PC-9 (cell line): ENCODE measurements at regions not wholly inside any gene's neighbourhood (a gene's known extent, or its start where the extent isn't known, plus 50 kb on each side); places are given as distances from the start of the nearest gene placed in this dataset.

Source experiments
- BruUV-seq: library from RNA; stranded (reverse); fragments of 400-500 nt; replicated peaks from 2 replicates; lab custom pipeline; 2021; lab: Mats Ljungman, UMichigan
- CTCF ChIA-PET: fragments of 300-600 bp; sonication (Branson Sonifier 250); formaldehyde crosslinking; loops from one replicate; lab custom pipeline; 2022; ENCODE audit warnings: antibody characterized with exemption; lab: Charles Lee
- POLR2A ChIA-PET: fragments of 300-600 bp; sonication (Branson Sonifier 250); formaldehyde crosslinking; loops from one replicate; lab custom pipeline; 2022; ENCODE audit warnings: antibody characterized with exemption; ENCODE audit not compliant: unreplicated experiment; lab: Charles Lee
- DNase-seq, 2 experiments: peaks; one replicate each; pipeline versions ENCODE4 v3.0.0 to v3.0.0-alpha.2; 2015 to 2022; ENCODE audit warnings: mixed read lengths in 1 of 2
- H2AFZ ChIP-seq: fragments of 200-600 bp; sonication (generic); 2 replicates; pipeline ENCODE4 v1.8.1; 2017; ENCODE audit warnings: antibody characterized with exemption
- H3F3A ChIP-seq: fragments of 200-600 bp; sonication (generic); 2 replicates; pipeline ENCODE4 v1.8.1; 2017; ENCODE audit warnings: antibody characterized with exemption, mild to moderate bottlenecking, low read depth; ENCODE audit not compliant: insufficient read depth
- H3K27ac ChIP-seq: fragments of 200-600 bp; sonication (generic); 2 replicates; pipeline ENCODE4 v1.6.1; 2016; ENCODE audit warnings: mixed run types
- H3K27me3 ChIP-seq: fragments of 200-600 bp; sonication (generic); 2 replicates; pipeline ENCODE4 v1.6.1; 2016; ENCODE audit warnings: low read depth, mixed run types; ENCODE audit not compliant: insufficient read depth
- H3K36me3 ChIP-seq: fragments of 200-600 bp; sonication (generic); 2 replicates; pipeline ENCODE4 v1.6.1; 2016; ENCODE audit warnings: low read depth, mixed run types
- H3K4me1 ChIP-seq: fragments of 200-600 bp; sonication (generic); replicated peaks from 2 replicates; pipeline ENCODE4 v1.6.1; 2016; ENCODE audit warnings: mixed run types; ENCODE audit not compliant: insufficient read depth
- H3K4me2 ChIP-seq: fragments of 200-600 bp; sonication (generic); 2 replicates; pipeline ENCODE4 v1.6.1; 2017; ENCODE audit warnings: mixed run types
- H3K4me3 ChIP-seq: fragments of 200-600 bp; sonication (generic); 2 replicates; pipeline ENCODE4 v1.6.1; 2016; ENCODE audit warnings: mixed run types
- H3K79me2 ChIP-seq: fragments of 200-600 bp; sonication (generic); 2 replicates; pipeline ENCODE4 v1.6.1; 2017; ENCODE audit warnings: low read depth, mixed run types
- H3K9me2 ChIP-seq: fragments of 200-600 bp; sonication (generic); 2 replicates; pipeline ENCODE4 v1.8.1; 2017; ENCODE audit warnings: mild to moderate bottlenecking; ENCODE audit not compliant: insufficient read depth
- H3K9me3 ChIP-seq: fragments of 200-600 bp; sonication (generic); 2 replicates; pipeline ENCODE4 v1.8.1; 2016; ENCODE audit warnings: low read depth; ENCODE audit not compliant: insufficient read depth
- H4K20me1 ChIP-seq: fragments of 200-600 bp; sonication (generic); 2 replicates; pipeline ENCODE4 v1.8.1; 2017; ENCODE audit not compliant: insufficient read depth
- CTCF ChIP-seq: fragments of 200-600 bp; sonication (generic); conservative IDR thresholded peaks from 2 replicates; pipeline ENCODE4 v1.6.1; 2017; ENCODE audit warnings: mixed run types, antibody characterized with exemption, mild to moderate bottlenecking, moderate library complexity
- EZH2 ChIP-seq: fragments of 200-600 bp; sonication (generic); IDR thresholded peaks from 2 replicates; pipeline ENCODE4 v1.8.0; 2017; ENCODE audit warnings: antibody characterized with exemption, low read depth
- intact Hi-C: fragments of 100-400 bp; cut with micrococcal nuclease; formaldehyde crosslinking; loops from one replicate; pipeline ENCODE4 v1.10.0; 2022; ENCODE audit not compliant: unreplicated experiment

DNA sequence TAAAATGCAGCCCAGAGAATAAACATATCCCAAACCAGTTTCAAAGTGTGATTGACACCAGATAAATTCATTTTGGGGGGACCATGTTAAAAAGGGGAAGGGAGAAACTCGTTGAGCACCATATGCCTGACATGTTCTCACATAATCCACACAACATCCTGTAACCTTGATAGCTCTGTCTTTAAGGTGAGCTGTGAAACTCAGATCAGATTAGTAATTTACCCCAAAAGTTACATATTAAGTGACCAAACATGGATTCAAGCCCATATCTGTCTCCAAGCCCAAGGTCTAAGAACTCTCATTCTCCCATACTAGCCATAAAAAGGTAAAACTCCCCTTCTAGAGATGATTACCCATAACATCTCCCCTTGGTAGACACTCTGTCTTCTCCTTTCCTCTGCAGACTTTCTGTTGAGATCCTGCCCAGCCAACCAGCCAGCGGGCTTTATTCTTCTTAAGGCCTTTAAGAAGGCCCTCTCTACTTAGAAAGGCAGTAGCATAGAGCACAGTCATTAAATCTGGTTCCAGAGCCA lies 150.7 kb downstream of the CCDC34 start:
- peaks cover 42% of the 10 kb centered on the region for H3K4me1 ChIP-seq
- peaks cover 26% of the 10 kb centered on the region; the same call in 1 of the 2 replicates for H3F3A ChIP-seq
- H3K9me2 ChIP-seq, result no peaks in the 10 kb centered on the region
- H3K27me3 ChIP-seq, result no peaks in the 10 kb centered on the region
- H3K36me3 ChIP-seq, result no peaks in the 10 kb centered on the region
- H3K4me2 ChIP-seq, result peak overlapping the region; percentile 65; the same call in 1 of the 2 replicates
- no peaks in the 10 kb centered on the region for H3K79me2 ChIP-seq
- no peaks in the 10 kb centered on the region for H4K20me1 ChIP-seq
- no TSS peak for BruUV-seq
- H2AFZ ChIP-seq, result no peak overlapping the region
- H3K9me3 ChIP-seq, result no peaks in the 10 kb centered on the region
- no peak for TF ChIP-seq EZH2
- no peak for TF ChIP-seq CTCF
- H3K4me3 ChIP-seq, result no peak overlapping the region
- DNase-seq, result no peak
- H3K27ac ChIP-seq, result peak overlapping the region; percentile 71
- intact Hi-C loops, result loop anchor here (10.0 kb wide), 1 partner anchor 182 kb away; no protein-coding TSS in a partner anchor
- ChIA-PET CTCF (no interaction called here), POLR2A (interaction anchor here (0.6 kb wide), 1 partner anchor 10 kb away, joined by 3 read pairs; no protein-coding TSS in a partner anchor)

DNA sequence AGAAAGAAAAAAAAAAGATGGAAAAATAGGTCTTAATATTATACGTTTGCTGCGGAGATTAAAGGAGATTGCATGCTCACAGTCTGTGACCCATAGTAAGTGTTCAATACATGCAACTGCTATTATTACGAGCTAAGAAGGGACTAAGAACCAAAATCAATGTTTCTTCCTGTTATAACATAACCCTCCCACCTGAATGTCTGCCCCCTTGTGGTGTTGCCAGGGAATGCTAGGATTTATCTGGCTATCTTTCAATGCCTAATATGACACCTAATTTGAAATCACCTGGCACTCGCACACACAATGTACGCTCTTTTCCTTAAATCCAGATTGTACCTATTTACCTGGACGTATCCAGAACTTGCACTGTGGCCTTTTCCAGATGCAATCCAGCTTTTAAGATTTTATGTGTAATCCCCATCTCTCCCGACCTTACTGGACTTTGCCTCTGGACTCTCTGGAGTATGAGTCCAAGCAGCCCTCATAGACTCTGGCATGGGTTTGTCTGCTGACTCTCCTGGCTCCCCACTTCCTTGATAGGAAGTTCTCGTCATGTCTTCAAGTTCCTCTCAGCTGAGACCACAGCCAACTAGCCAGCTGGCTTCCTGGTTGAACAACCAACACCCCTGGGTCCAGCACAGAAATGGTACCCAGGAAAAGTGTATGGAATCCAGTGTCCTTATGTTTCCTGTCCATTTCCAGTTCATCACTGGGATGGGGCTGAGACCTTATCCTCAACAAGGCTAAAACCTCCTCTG lies 151.5 kb downstream of the CCDC34 start:
- Histone ChIP-seq H3K4me2 (no peak overlapping the region), H3F3A (peaks cover 26% of the 10 kb centered on the region; the same call in 1 of the 2 replicates), H3K9me3 (no peaks in the 10 kb centered on the region), H3K27me3 (no peaks in the 10 kb centered on the region), H3K27ac (no peak overlapping the region), H2AFZ (no peak overlapping the region), H3K4me1 (peaks cover 48% of the 10 kb centered on the region), H3K36me3 (no peaks in the 10 kb centered on the region), H4K20me1 (no peaks in the 10 kb centered on the region), H3K4me3 (no peak overlapping the region), H3K9me2 (no peaks in the 10 kb centered on the region), H3K79me2 (no peaks in the 10 kb centered on the region)
- CTCF ChIA-PET, result interaction anchor here (0.7 kb wide), 1 partner anchor 274 kb away, joined by 3 read pairs; no protein-coding TSS in a partner anchor
- POLR2A ChIA-PET, result interaction anchor here (0.6 kb wide), 1 partner anchor 9 kb away, joined by 3 read pairs; no protein-coding TSS in a partner anchor
- DNase-seq, result no peak
- intact Hi-C loops, result loop anchor here (10.0 kb wide), 1 partner anchor 183 kb away; no protein-coding TSS in a partner anchor
- BruUV-seq, result no TSS peak
- no peak for TF ChIP-seq EZH2
- peak; percentile 54 for TF ChIP-seq CTCF

- Histone ChIP-seq H3K9me2 (no peaks in the 10 kb centered on the region), H3K4me3 (no peak overlapping the region), H3K4me2 (no peak overlapping the region), H3F3A (peaks cover 26% of the 10 kb centered on the region; the same call in 1 of the 2 replicates), H3K27ac (no peak overlapping the region), H3K4me1 (peaks cover 50% of the 10 kb centered on the region), H3K36me3 (no peaks in the 10 kb centered on the region), H3K79me2 (no peaks in the 10 kb centered on the region), H3K27me3 (no peaks in the 10 kb centered on the region), H4K20me1 (no peaks in the 10 kb centered on the region), H2AFZ (no peak overlapping the region), H3K9me3 (no peaks in the 10 kb centered on the region)
- no TSS peak for BruUV-seq
- intact Hi-C loops, result loop anchor here (10.0 kb wide), 1 partner anchor 184 kb away; no protein-coding TSS in a partner anchor
- ChIA-PET CTCF (no interaction called here), POLR2A (no interaction called here)
- DNase-seq, result no peak
- no peak for TF ChIP-seq CTCF
- no peak for TF ChIP-seq EZH2
Measured at GRCh38 chr11:27210531-27210930, 152.5 kb downstream of the CCDC34 start.
